ENCODE measurements at regions not wholly inside any gene's neighbourhood (a gene's known extent, or its start where the extent isn't known, plus 50 kb on each side); places are given as distances from the start of the nearest gene placed in this dataset.

- no peak for TF ChIP-seq CTCF (IDR thresholded peaks at IDR 0.05)
- no peak overlapping the region for H3K4me3 Mint-ChIP-seq
- ATAC-seq, result no peak
- no peaks in the 10 kb centered on the region for H3K27me3 Mint-ChIP-seq (ENCODE audit: low read depth in 2 of 2)
- Histone ChIP-seq H3K4me3 (ENCODE audit: low read length) (no peak overlapping the region), H3K27me3 (ENCODE audit: control insufficient read depth, insufficient read depth, low read length) (no peaks in the 10 kb centered on the region), H3K9me3 (ENCODE audit: control insufficient read depth, insufficient read depth, low read length) (peaks cover 7% of the 10 kb centered on the region), H3K27ac (ENCODE audit: low read length) (no peak overlapping the region), H3K4me1 (ENCODE audit: control insufficient read depth, insufficient read depth, low read length) (no peaks in the 10 kb centered on the region), H3K36me3 (ENCODE audit: control insufficient read depth, insufficient read depth, low read length) (no peaks in the 10 kb centered on the region)
- H3K9me3 Mint-ChIP-seq, result peaks cover 17 to 22% of the 10 kb centered on the region in 2 donors
- no peaks in the 10 kb centered on the region for H3K36me3 Mint-ChIP-seq
- no peak overlapping the region for H3K27ac Mint-ChIP-seq
- no peaks in the 10 kb centered on the region for H3K4me1 Mint-ChIP-seq
- intact Hi-C loops (cut with micrococcal nuclease), result no loop called here
- DNase-seq, result no peak
These were observed 988.8 kb upstream of the CNTNAP5 start for GRCh38 chr2:123036300-123036699.

- intact Hi-C loops (cut with micrococcal nuclease), result no loop called here
- Mint-ChIP-seq H3K36me3 (no peaks in the 10 kb centered on the region), H3K9me3 (peaks cover 14 to 19% of the 10 kb centered on the region in 2 donors), H3K4me3 (no peak overlapping the region), H3K4me1 (no peaks in the 10 kb centered on the region), H3K27me3 (ENCODE audit: low read depth in 2 of 2) (no peaks in the 10 kb centered on the region), H3K27ac (no peak overlapping the region)
- H3K4me1 ChIP-seq (ENCODE audit: control insufficient read depth, insufficient read depth, low read length), result no peaks in the 10 kb centered on the region
- H3K9me3 ChIP-seq (ENCODE audit: control insufficient read depth, insufficient read depth, low read length), result peaks cover 7% of the 10 kb centered on the region
- no peak for ATAC-seq
- DNase-seq, result no peak
- no peak overlapping the region for H3K4me3 ChIP-seq (ENCODE audit: low read length)
- H3K36me3 ChIP-seq (ENCODE audit: control insufficient read depth, insufficient read depth, low read length), result no peaks in the 10 kb centered on the region
- TF ChIP-seq CTCF (IDR thresholded peaks at IDR 0.05), result no peak
- no CpG with 5 or more reads among the region's 1 CpG for WGBS (ENCODE audit: insufficient coverage)
- H3K27ac ChIP-seq (ENCODE audit: low read length), result no peak overlapping the region
- H3K27me3 ChIP-seq (ENCODE audit: control insufficient read depth, insufficient read depth, low read length), result no peaks in the 10 kb centered on the region
These were observed 984.6 kb upstream of the CNTNAP5 start for GRCh38 chr2:123040506-123040905.

GRCh38 chr2:123043458-123043857, 981.6 kb upstream of the CNTNAP5 start:
- H3K4me1 ChIP-seq (ENCODE audit: control insufficient read depth, insufficient read depth, low read length), result no peaks in the 10 kb centered on the region
- no peak for TF ChIP-seq CTCF (IDR thresholded peaks at IDR 0.05)
- no peak overlapping the region for H3K4me3 Mint-ChIP-seq
- DNase-seq, result no peak
- H3K9me3 Mint-ChIP-seq, result peaks cover 10 to 11% of the 10 kb centered on the region in 2 donors
- H3K9me3 ChIP-seq (ENCODE audit: control insufficient read depth, insufficient read depth, low read length), result no peaks in the 10 kb centered on the region
- H3K27ac ChIP-seq (ENCODE audit: low read length), result no peak overlapping the region
- H3K36me3 Mint-ChIP-seq, result no peaks in the 10 kb centered on the region
- no CpG with 5 or more reads among the region's 1 CpG for WGBS (ENCODE audit: insufficient coverage)
- intact Hi-C loops (cut with micrococcal nuclease), result no loop called here
- H3K36me3 ChIP-seq (ENCODE audit: control insufficient read depth, insufficient read depth, low read length), result no peaks in the 10 kb centered on the region
- no peak overlapping the region for H3K4me3 ChIP-seq (ENCODE audit: low read length)
- no peaks in the 10 kb centered on the region for H3K27me3 Mint-ChIP-seq (ENCODE audit: low read depth in 2 of 2)
- H3K4me1 Mint-ChIP-seq, result no peaks in the 10 kb centered on the region
- H3K27me3 ChIP-seq (ENCODE audit: control insufficient read depth, insufficient read depth, low read length), result no peaks in the 10 kb centered on the region
- no peak overlapping the region for H3K27ac Mint-ChIP-seq
- ATAC-seq, result no peak

GRCh38 chr2:123045713-123046112, 979.4 kb upstream of the CNTNAP5 start:
- H3K4me3 ChIP-seq (ENCODE audit: low read length), result no peak overlapping the region
- H3K9me3 ChIP-seq (ENCODE audit: control insufficient read depth, insufficient read depth, low read length), result no peaks in the 10 kb centered on the region
- no peaks in the 10 kb centered on the region for H3K27me3 ChIP-seq (ENCODE audit: control insufficient read depth, insufficient read depth, low read length)
- no peak overlapping the region for H3K27ac Mint-ChIP-seq
- no peaks in the 10 kb centered on the region for H3K4me1 Mint-ChIP-seq
- no peaks in the 10 kb centered on the region for H3K36me3 ChIP-seq (ENCODE audit: control insufficient read depth, insufficient read depth, low read length)
- no peak overlapping the region for H3K27ac ChIP-seq (ENCODE audit: low read length)
- peaks cover 11 to 12% of the 10 kb centered on the region in 2 donors for H3K9me3 Mint-ChIP-seq
- no peaks in the 10 kb centered on the region for H3K27me3 Mint-ChIP-seq (ENCODE audit: low read depth in 2 of 2)
- H3K4me3 Mint-ChIP-seq, result no peak overlapping the region
- DNase-seq (no peak), ATAC-seq (no peak)
- H3K4me1 ChIP-seq (ENCODE audit: control insufficient read depth, insufficient read depth, low read length), result no peaks in the 10 kb centered on the region
- intact Hi-C loops (cut with micrococcal nuclease), result no loop called here
- H3K36me3 Mint-ChIP-seq, result no peaks in the 10 kb centered on the region
- 95% methylated on average over 2 of the region's 3 CpGs for whole genome bisulfite sequencing (ENCODE audit: insufficient coverage)
- TF ChIP-seq CTCF (IDR thresholded peaks at IDR 0.05), result no peak

Data from natural killer cell (primary cell).